HepG2 (cell line): ENCODE measurements at regions not wholly inside any gene's neighbourhood (a gene's known extent, or its start where the extent isn't known, plus 50 kb on each side); places are given as distances from the start of the nearest gene placed in this dataset.

Experiments used
- ATAC-seq: fragments of 200-7000 bp; cut with Tn5 transposase; 3 replicates; pipeline ENCODE4 v1.9.1; 2020; ENCODE audit warnings: mild to moderate bottlenecking, moderate library complexity
- BruUV-seq: library from RNA; stranded (reverse); fragments of 400-500 nt; replicated peaks from 2 replicates; lab custom pipeline; 2021; lab: Mats Ljungman, UMichigan
- CTCF ChIA-PET: fragments of 300-600 bp; formaldehyde crosslinking; extraction: SDS; loops from one replicate; lab custom pipeline; 2021; ENCODE audit warnings: low total read pairs, inconsistent platforms, low intra/inter-chr PET ratio; lab: Yijun Ruan, JAX
- POLR2A ChIA-PET: fragments of 350-600 bp; sonication (Branson Sonifier 250); formaldehyde crosslinking; loops from one replicate; lab custom pipeline; 2020; ENCODE audit warnings: antibody characterized with exemption, inconsistent platforms; lab: Yijun Ruan, JAX
- DNase-seq: peaks from one replicate; pipeline ENCODE4 v3.0.0-alpha.2; 2015; ENCODE audit warnings: low spot score
- FAIRE-seq: peaks from 3 replicates; lab custom pipeline; 2011; peaks lifted over from hg19 to GRCh38; lab: Jason Lieb, UNC
- H2AFZ ChIP-seq: one replicate; pipeline ENCODE4 v1.6.1; 2011; ENCODE audit warnings: low read length, inconsistent platforms
- H3K27ac ChIP-seq: fragments of 300-600 bp; 3 replicates; pipeline ENCODE4 v1.8.0; 2011; ENCODE audit warnings: mixed run types, mild to moderate bottlenecking, mixed read lengths, low read length, inconsistent platforms; ENCODE audit not compliant: insufficient read depth; ENCODE audit errors: extremely low read length
- H3K27me3 ChIP-seq, 2 experiments: fragments of 200-600 bp in 1 of 2; 2 replicates in 1 of 2; 3 replicates in 1 of 2; pipeline versions ENCODE4 v1.6.0 to v1.8.0; 2011; ENCODE audit warnings: low read length in 2 of 2, mild to moderate bottlenecking in 2 of 2, moderate library complexity in 2 of 2, inconsistent platforms in 1 of 2; ENCODE audit not compliant: insufficient read depth in 2 of 2, control insufficient read depth in 1 of 2
- H3K36me3 ChIP-seq, 2 experiments: fragments of 200-600 bp in 1 of 2; replicated peaks in 1 of 2; 2 replicates in 1 of 2; 3 replicates in 1 of 2; pipeline versions ENCODE4 v1.5.1 to v1.8.0; 2011; ENCODE audit warnings: low read length in 2 of 2, inconsistent platforms in 1 of 2; ENCODE audit not compliant: insufficient read depth in 2 of 2, control insufficient read depth in 1 of 2
- H3K4me1 ChIP-seq: 2 replicates; pipeline ENCODE4 v1.5.1; 2012; ENCODE audit warnings: low read length, inconsistent platforms; ENCODE audit not compliant: insufficient read depth
- H3K4me2 ChIP-seq: 2 replicates; pipeline ENCODE4 v1.6.0; 2011; ENCODE audit warnings: low read depth, low read length, inconsistent platforms
- H3K4me3 ChIP-seq, 3 experiments: fragments of 200-600 bp in 1 of 3; sonication (generic), shearing (Covaris generic) in 1 of 3; replicated peaks in 1 of 3; 2 replicates each; pipeline ENCODE4 v1.5.1; 2011 to 2016; ENCODE audit warnings: low read length in 3 of 3, inconsistent platforms in 2 of 3, low read depth in 2 of 3, mild to moderate bottlenecking in 2 of 3, control low read depth in 1 of 3, mixed read lengths in 1 of 3; ENCODE audit not compliant: insufficient read depth in 1 of 3
- H3K79me2 ChIP-seq: one replicate; pipeline ENCODE4 v1.6.1; 2011; ENCODE audit warnings: low read length, inconsistent platforms; ENCODE audit not compliant: insufficient read depth
- H3K9ac ChIP-seq: 2 replicates; pipeline ENCODE4 v1.6.0; 2011; ENCODE audit warnings: mild to moderate bottlenecking, low read depth, low read length, inconsistent platforms; ENCODE audit not compliant: insufficient read depth
- H3K9me3 ChIP-seq: 2 replicates; pipeline ENCODE4 v1.5.1; 2012; ENCODE audit warnings: mild to moderate bottlenecking, low read length
- H4K20me1 ChIP-seq: 2 replicates; pipeline ENCODE4 v1.6.0; 2011; ENCODE audit warnings: inconsistent platforms, mild to moderate bottlenecking, low read length, moderate library complexity; ENCODE audit not compliant: insufficient read depth
- AFF4 ChIP-seq: sonication (generic); formaldehyde crosslinking; IDR thresholded peaks from 2 replicates; pipeline ENCODE4 v1.4.0; 2020; ENCODE audit warnings: missing genetic modification reagents
- CSRNP2 ChIP-seq: sonication (generic); formaldehyde crosslinking; conservative IDR thresholded peaks from 2 replicates; pipeline ENCODE4 v1.8.0; 2022; ENCODE audit warnings: low read depth, missing genetic modification reagents
- FIP1L1 ChIP-seq: fragments of 200-400 bp; formaldehyde crosslinking; IDR thresholded peaks from 2 replicates; pipeline ENCODE4 v1.6.1; 2018; ENCODE audit warnings: low read depth, mild to moderate bottlenecking, low read length, moderate library complexity, borderline replicate concordance; ENCODE audit not compliant: insufficient read depth
- GATAD2A ChIP-seq: IDR thresholded peaks from 2 replicates; pipeline ENCODE4 v1.6.1; 2016
- HDAC2 ChIP-seq: sonication (generic); formaldehyde crosslinking; IDR thresholded peaks from 2 replicates; pipeline ENCODE4 v1.4.0; 2020; ENCODE audit warnings: missing genetic modification reagents
- HNRNPK ChIP-seq: fragments of 200-400 bp; formaldehyde crosslinking; IDR thresholded peaks from 2 replicates; pipeline ENCODE4 v1.6.1; 2018; ENCODE audit warnings: low read length, low read depth, moderate library complexity, mild to moderate bottlenecking; ENCODE audit not compliant: poor library complexity, severe bottlenecking
- KLF15 ChIP-seq: sonication (generic); formaldehyde crosslinking; IDR thresholded peaks from 2 replicates; pipeline ENCODE4 v1.8.1; 2023; ENCODE audit warnings: borderline replicate concordance, mild to moderate bottlenecking, inconsistent platforms, missing genetic modification reagents, mixed read lengths
- NCOA2 ChIP-seq: sonication (generic); formaldehyde crosslinking; IDR thresholded peaks from 2 replicates; pipeline ENCODE4 v1.8.0; 2022; ENCODE audit warnings: inconsistent platforms
- PHF20 ChIP-seq: sonication (generic); formaldehyde crosslinking; IDR thresholded peaks from 2 replicates; pipeline ENCODE4 v1.5.0; 2020; ENCODE audit warnings: mild to moderate bottlenecking, missing genetic modification reagents
- ZBTB43 ChIP-seq: sonication (generic); formaldehyde crosslinking; conservative IDR thresholded peaks from 2 replicates; pipeline ENCODE4 v1.4.0; 2020; ENCODE audit warnings: missing genetic modification reagents
- ZFP91 ChIP-seq: sonication (generic); formaldehyde crosslinking; IDR thresholded peaks from 2 replicates; pipeline ENCODE4 v1.9.0; 2022; ENCODE audit warnings: missing genetic modification reagents, mild to moderate bottlenecking, borderline replicate concordance
- ZNF557 ChIP-seq: sonication (generic); formaldehyde crosslinking; IDR thresholded peaks from 2 replicates; pipeline ENCODE4 v1.4.0; 2020; ENCODE audit warnings: missing genetic modification reagents
- WGBS: methylation state at CpG from one replicate; pipeline ENCODE4 v1.1.6; 2017; ENCODE audit warnings: low lambda C conversion rate; 5-methylcytosine and 5-hydroxymethylcytosine counted together
- in situ Hi-C: cut with HindIII; loops from 2 replicates; pipeline ENCODE4 v1.10.0; 2017; ENCODE audit warnings: low pct_unique_long_range_greater_than_20kb; ENCODE audit not compliant: extremely low pct_ligation_motif_present
- intact Hi-C: fragments of 100-400 bp; cut with micrococcal nuclease; formaldehyde crosslinking; loops from one replicate; pipeline ENCODE4 v1.10.0; 2022; ENCODE audit not compliant: unreplicated experiment

- H3K27me3 ChIP-seq = no peaks in the 10 kb centered on the region
- DNase-seq = peak; percentile 66
- no peaks in the 10 kb centered on the region for H3K9me3 ChIP-seq
- FAIRE-seq = peak; percentile 8
- H3K27ac ChIP-seq = no peak overlapping the region
- intact Hi-C loops (loop anchor here (10.0 kb wide), 1 partner anchor 109 kb away; no protein-coding TSS in a partner anchor), in situ Hi-C loops (no loop called here)
- no peaks in the 10 kb centered on the region for H4K20me1 ChIP-seq
- ChIA-PET CTCF (no interaction called here), POLR2A (interaction anchor here (0.9 kb wide), 1 partner anchor 35 kb away, joined by 3 read pairs; no protein-coding TSS in a partner anchor)
- H3K9ac ChIP-seq = no peak overlapping the region
- no peak overlapping the region for H2AFZ ChIP-seq
- no peaks in the 10 kb centered on the region for H3K36me3 ChIP-seq
- H3K79me2 ChIP-seq = no peaks in the 10 kb centered on the region
- no peak overlapping the region for H3K4me2 ChIP-seq
- 4% methylated on average over 1 of the region's 1 CpG for WGBS
- peaks cover 13% of the 10 kb centered on the region for H3K4me1 ChIP-seq
- peak; percentile 85 for ATAC-seq
- no TSS peak for BruUV-seq
- H3K4me3 ChIP-seq = no peak overlapping the region
- TF ChIP-seq CSRNP2 (CRISPR knock-in tag) (no peak), AFF4 (CRISPR knock-in tag) (no peak), NCOA2 (peak; percentile 24; the same call in 1 of the 2 replicates), HNRNPK (no peak), HDAC2 (CRISPR knock-in tag) (no peak), KLF15 (CRISPR knock-in tag) (no peak), PHF20 (no peak), ZBTB43 (CRISPR knock-in tag) (no peak), ZNF557 (CRISPR knock-in tag) (no peak), GATAD2A (CRISPR knock-in tag) (peak; percentile 34; the same call in 1 of the 2 replicates), ZFP91 (no peak), FIP1L1 (no peak)
Observed at GRCh38 chr4:89645482-89645881, 191.5 kb downstream of the SNCA start.
